HEK293 (cell line): ENCODE measurements at regions not wholly inside any gene's neighbourhood (a gene's known extent, or its start where the extent isn't known, plus 50 kb on each side); places are given as distances from the start of the nearest gene placed in this dataset.

ENCODE experiments used
- CTCF ChIA-PET: fragments of 350-600 bp; formaldehyde crosslinking; extraction: SDS; loops from one replicate; lab custom pipeline; 2021; ENCODE audit warnings: antibody characterized with exemption; lab: Yijun Ruan, JAX
- POLR2A ChIA-PET: fragments of 300-600 bp; formaldehyde crosslinking; extraction: SDS; loops from one replicate; lab custom pipeline; 2020; ENCODE audit warnings: antibody characterized with exemption, inconsistent platforms; lab: Yijun Ruan, JAX
- H3K27ac ChIP-seq: fragments of 200-500 bp; sonication (Bioruptor generic); 2 replicates; pipeline ENCODE4 v1.5.1; 2014; ENCODE audit warnings: low read depth, low read length, control low read depth, inconsistent platforms; ENCODE audit errors: extremely low read depth
- H3K36me3 ChIP-seq, 2 experiments: fragments of 200-500 bp in 1 of 2; sonication (Bioruptor generic) in 1 of 2; 1 replicate in 1 of 2; 2 replicates in 1 of 2; pipeline ENCODE4 v1.5.1; 2014 to 2017; ENCODE audit warnings: inconsistent platforms in 2 of 2, low read length in 2 of 2; ENCODE audit not compliant: control insufficient read depth in 2 of 2, insufficient read depth in 1 of 2
- H3K4me1 ChIP-seq: fragments of 200-500 bp; sonication (Bioruptor generic); 2 replicates; pipeline ENCODE4 v1.5.1; 2014; ENCODE audit warnings: mild to moderate bottlenecking, low read length, inconsistent platforms; ENCODE audit not compliant: control insufficient read depth, insufficient read depth
- H3K4me3 ChIP-seq: 2 replicates; pipeline ENCODE4 v1.5.1; 2011; ENCODE audit warnings: low read depth, mild to moderate bottlenecking, control low read depth, low read length, moderate library complexity
- H3K9me3 ChIP-seq: fragments of 200-500 bp; sonication (Bioruptor generic); 2 replicates; pipeline ENCODE4 v1.5.1; 2014; ENCODE audit warnings: low read depth, low read length, inconsistent platforms; ENCODE audit not compliant: control insufficient read depth, insufficient read depth
- GLI4 ChIP-seq: fragments of 450-650 bp; formaldehyde crosslinking; IDR thresholded peaks from 2 replicates; pipeline ENCODE4 v1.5.1; 2016; ENCODE audit warnings: missing biosample characterization, missing genetic modification characterization
- HOXA7 ChIP-seq: sonication (generic); formaldehyde crosslinking; IDR thresholded peaks from 2 replicates; pipeline ENCODE4 v1.8.1; 2022; ENCODE audit warnings: missing genetic modification reagents, borderline replicate concordance
- HOXC10 ChIP-seq: sonication (generic); formaldehyde crosslinking; IDR thresholded peaks from 2 replicates; pipeline ENCODE4 v1.8.1; 2023; ENCODE audit warnings: mild to moderate bottlenecking, missing genetic modification reagents
- KLF10 ChIP-seq: fragments of 450-650 bp; IDR thresholded peaks from 2 replicates; pipeline ENCODE4 v1.5.1; 2018; ENCODE audit warnings: missing biosample characterization, mild to moderate bottlenecking, missing genetic modification characterization
- PRDM1 ChIP-seq: fragments of 450-650 bp; formaldehyde crosslinking; IDR thresholded peaks from 2 replicates; pipeline ENCODE4; 2016; ENCODE audit warnings: missing biosample characterization, missing genetic modification characterization
- SETDB1 ChIP-seq: IDR thresholded peaks from one replicate; pipeline ENCODE4 v1.6.1; 2017; ENCODE audit warnings: mild to moderate bottlenecking, low read length, moderate library complexity, mixed read lengths; ENCODE audit not compliant: insufficient read length
- SP2 ChIP-seq: fragments of 450-650 bp; formaldehyde crosslinking; IDR thresholded peaks from 2 replicates; pipeline ENCODE4 v1.5.1; 2016; ENCODE audit warnings: missing biosample characterization, missing genetic modification characterization
- YY2 ChIP-seq: fragments of 450-650 bp; formaldehyde crosslinking; IDR thresholded peaks from 2 replicates; pipeline ENCODE4 v1.5.1; 2016; ENCODE audit warnings: missing biosample characterization, missing genetic modification characterization
- ZBTB17 ChIP-seq: fragments of 450-650 bp; formaldehyde crosslinking; IDR thresholded peaks from 2 replicates; pipeline ENCODE4 v1.5.1; 2016; ENCODE audit warnings: missing biosample characterization, missing genetic modification characterization
- ZBTB48 ChIP-seq: fragments of 450-650 bp; formaldehyde crosslinking; IDR thresholded peaks from 2 replicates; pipeline ENCODE4 v1.5.1; 2016; ENCODE audit warnings: missing biosample characterization, missing genetic modification characterization
- ZFP69B ChIP-seq: fragments of 450-650 bp; formaldehyde crosslinking; IDR thresholded peaks from 2 replicates; pipeline ENCODE4 v1.5.1; 2016; ENCODE audit warnings: missing biosample characterization, missing genetic modification characterization
- ZNF311 ChIP-seq: fragments of 450-650 bp; formaldehyde crosslinking; IDR thresholded peaks from 2 replicates; pipeline ENCODE4 v1.5.1; 2017; ENCODE audit warnings: missing biosample characterization, missing genetic modification characterization, borderline replicate concordance
- ZNF354C ChIP-seq: fragments of 450-650 bp; formaldehyde crosslinking; IDR thresholded peaks from 2 replicates; pipeline ENCODE4 v1.5.1; 2016; ENCODE audit warnings: missing biosample characterization, missing genetic modification characterization, low read depth, borderline replicate concordance
- ZNF404 ChIP-seq: fragments of 450-650 bp; formaldehyde crosslinking; IDR thresholded peaks from 2 replicates; pipeline ENCODE4 v1.5.1; 2017; ENCODE audit warnings: missing biosample characterization, missing genetic modification characterization
- ZNF510 ChIP-seq: fragments of 450-650 bp; formaldehyde crosslinking; IDR thresholded peaks from 2 replicates; pipeline ENCODE4 v1.5.1; 2018; ENCODE audit warnings: mild to moderate bottlenecking, missing genetic modification characterization, missing biosample characterization; ENCODE audit not compliant: insufficient replicate concordance
- ZNF558 ChIP-seq: fragments of 450-650 bp; formaldehyde crosslinking; IDR thresholded peaks from 2 replicates; pipeline ENCODE4 v1.5.1; 2016; ENCODE audit warnings: missing biosample characterization, missing genetic modification characterization
- ZNF560 ChIP-seq: fragments of 450-650 bp; formaldehyde crosslinking; IDR thresholded peaks from 2 replicates; pipeline ENCODE4 v1.5.1; 2017; ENCODE audit warnings: missing biosample characterization, missing genetic modification characterization, borderline replicate concordance
- ZNF610 ChIP-seq: fragments of 450-650 bp; formaldehyde crosslinking; IDR thresholded peaks from 2 replicates; pipeline ENCODE4 v1.5.1; 2016; ENCODE audit warnings: missing biosample characterization, missing genetic modification characterization, borderline replicate concordance
- ZNF623 ChIP-seq: fragments of 450-650 bp; formaldehyde crosslinking; IDR thresholded peaks from 2 replicates; pipeline ENCODE4 v1.5.1; 2016; ENCODE audit warnings: missing biosample characterization, missing genetic modification characterization
- ZNF776 ChIP-seq: fragments of 450-650 bp; formaldehyde crosslinking; IDR thresholded peaks from 2 replicates; pipeline ENCODE4 v1.5.0; 2017; ENCODE audit warnings: missing biosample characterization, missing genetic modification characterization, borderline replicate concordance
- TF ChIP-seq, protein P1 (sequence below): fragments of 450-650 bp; formaldehyde crosslinking; IDR thresholded peaks from 2 replicates; pipeline ENCODE4 v1.5.1; 2016; ENCODE audit warnings: missing biosample characterization, missing genetic modification characterization, borderline replicate concordance
- TF ChIP-seq, protein P2 (sequence below): fragments of 450-650 bp; formaldehyde crosslinking; IDR thresholded peaks from 2 replicates; pipeline ENCODE4 v1.5.1; 2016; ENCODE audit warnings: missing biosample characterization, missing genetic modification characterization, low read depth
- TF ChIP-seq, protein P3 (sequence below): fragments of 450-650 bp; formaldehyde crosslinking; IDR thresholded peaks from 2 replicates; pipeline ENCODE4 v1.5.1; 2016; ENCODE audit warnings: missing biosample characterization, missing genetic modification characterization
- TF ChIP-seq, protein P4 (sequence below): sonication (generic); formaldehyde crosslinking; IDR thresholded peaks from 2 replicates; pipeline ENCODE4 v1.8.1; 2022; ENCODE audit warnings: mild to moderate bottlenecking, moderate library complexity, missing genetic modification reagents
- TF ChIP-seq, protein P5 (sequence below): fragments of 450-650 bp; IDR thresholded peaks from 2 replicates; pipeline ENCODE4 v1.5.1; 2018; ENCODE audit warnings: missing biosample characterization, mild to moderate bottlenecking, missing genetic modification characterization

DNA sequence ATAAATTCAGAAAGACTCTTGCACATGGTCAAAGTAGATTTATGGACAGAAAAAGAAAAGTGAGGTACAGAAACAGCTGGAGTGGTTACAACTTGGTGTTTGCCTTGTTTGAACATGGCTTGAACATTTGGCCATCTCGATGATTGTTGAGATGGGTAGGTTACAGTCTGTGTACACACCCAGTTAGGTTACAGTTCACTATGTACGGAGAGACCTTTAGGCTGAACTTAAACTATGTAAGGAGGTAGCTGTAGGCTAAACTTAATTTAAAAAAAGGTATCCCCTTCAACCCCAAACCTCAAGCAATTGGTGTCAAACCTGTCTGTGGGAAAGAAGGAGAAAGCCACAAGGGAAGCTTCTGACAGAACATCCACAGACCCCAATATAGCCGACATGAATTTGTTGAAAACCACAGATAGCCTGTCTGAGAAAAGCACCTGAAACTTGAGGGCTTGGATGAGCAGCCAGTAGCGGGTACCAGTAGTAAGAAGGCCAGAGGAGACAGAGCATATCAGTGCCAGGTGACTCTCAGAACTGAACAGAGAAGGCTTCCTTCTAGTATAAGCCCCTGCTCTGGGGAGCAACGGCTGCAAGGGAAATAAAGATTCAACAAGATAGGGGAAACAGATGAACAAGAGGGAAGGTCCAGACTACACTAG, 247.9 kb upstream of the GALNTL6 start (continued):
- TF ChIP-seq, protein P1, sequence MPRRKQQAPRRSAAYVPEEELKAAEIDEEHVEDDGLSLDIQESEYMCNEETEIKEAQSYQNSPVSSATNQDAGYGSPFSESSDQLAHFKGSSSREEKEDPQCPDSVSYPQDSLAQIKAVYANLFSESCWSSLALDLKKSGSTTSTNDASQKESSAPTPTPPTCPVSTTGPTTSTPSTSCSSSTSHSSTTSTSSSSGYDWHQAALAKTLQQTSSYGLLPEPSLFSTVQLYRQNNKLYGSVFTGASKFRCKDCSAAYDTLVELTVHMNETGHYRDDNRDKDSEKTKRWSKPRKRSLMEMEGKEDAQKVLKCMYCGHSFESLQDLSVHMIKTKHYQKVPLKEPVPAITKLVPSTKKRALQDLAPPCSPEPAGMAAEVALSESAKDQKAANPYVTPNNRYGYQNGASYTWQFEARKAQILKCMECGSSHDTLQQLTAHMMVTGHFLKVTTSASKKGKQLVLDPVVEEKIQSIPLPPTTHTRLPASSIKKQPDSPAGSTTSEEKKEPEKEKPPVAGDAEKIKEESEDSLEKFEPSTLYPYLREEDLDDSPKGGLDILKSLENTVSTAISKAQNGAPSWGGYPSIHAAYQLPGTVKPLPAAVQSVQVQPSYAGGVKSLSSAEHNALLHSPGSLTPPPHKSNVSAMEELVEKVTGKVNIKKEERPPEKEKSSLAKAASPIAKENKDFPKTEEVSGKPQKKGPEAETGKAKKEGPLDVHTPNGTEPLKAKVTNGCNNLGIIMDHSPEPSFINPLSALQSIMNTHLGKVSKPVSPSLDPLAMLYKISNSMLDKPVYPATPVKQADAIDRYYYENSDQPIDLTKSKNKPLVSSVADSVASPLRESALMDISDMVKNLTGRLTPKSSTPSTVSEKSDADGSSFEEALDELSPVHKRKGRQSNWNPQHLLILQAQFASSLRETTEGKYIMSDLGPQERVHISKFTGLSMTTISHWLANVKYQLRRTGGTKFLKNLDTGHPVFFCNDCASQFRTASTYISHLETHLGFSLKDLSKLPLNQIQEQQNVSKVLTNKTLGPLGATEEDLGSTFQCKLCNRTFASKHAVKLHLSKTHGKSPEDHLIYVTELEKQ (tag by site-specific recombination), result no peak
- no peak for TF ChIP-seq ZNF610 (tag by site-specific recombination)
- no peak for TF ChIP-seq SETDB1

DNA sequence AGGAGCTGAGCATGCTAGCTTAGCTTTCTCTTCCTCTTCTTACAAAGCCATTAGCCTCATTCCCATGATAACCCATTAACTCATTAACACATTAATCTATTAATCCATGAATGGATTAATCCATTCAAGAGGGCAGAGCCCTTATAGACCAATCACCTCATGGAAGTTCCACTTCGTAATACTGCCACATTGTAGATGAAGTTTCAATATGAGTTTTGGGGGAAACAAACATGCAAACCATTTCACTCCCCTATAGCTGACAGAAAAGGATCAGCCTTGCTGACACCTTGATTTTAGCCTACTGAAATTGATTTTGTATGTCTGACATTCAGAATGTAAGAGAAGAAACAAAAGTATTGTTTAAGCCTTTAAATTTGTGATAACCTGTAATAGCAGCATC, 251.8 kb upstream of the GALNTL6 start:
- Histone ChIP-seq H3K4me1 (no peaks in the 10 kb centered on the region), H3K27ac (no peak overlapping the region), H3K36me3 (no peaks in the 10 kb centered on the region), H3K4me3 (no peak overlapping the region), H3K9me3 (no peaks in the 10 kb centered on the region)
- ChIA-PET POLR2A (no interaction called here), CTCF (no interaction called here)
- TF ChIP-seq ZBTB48 (tag by site-specific recombination), result no peak
- TF ChIP-seq ZNF311 (tag by site-specific recombination), result no peak
- TF ChIP-seq ZNF776 (tag by site-specific recombination), result no peak
- no peak for TF ChIP-seq SP2 (tag by site-specific recombination)
- TF ChIP-seq KLF10, result no peak
- no peak for TF ChIP-seq HOXA7 (CRISPR knock-in tag)

DNA sequence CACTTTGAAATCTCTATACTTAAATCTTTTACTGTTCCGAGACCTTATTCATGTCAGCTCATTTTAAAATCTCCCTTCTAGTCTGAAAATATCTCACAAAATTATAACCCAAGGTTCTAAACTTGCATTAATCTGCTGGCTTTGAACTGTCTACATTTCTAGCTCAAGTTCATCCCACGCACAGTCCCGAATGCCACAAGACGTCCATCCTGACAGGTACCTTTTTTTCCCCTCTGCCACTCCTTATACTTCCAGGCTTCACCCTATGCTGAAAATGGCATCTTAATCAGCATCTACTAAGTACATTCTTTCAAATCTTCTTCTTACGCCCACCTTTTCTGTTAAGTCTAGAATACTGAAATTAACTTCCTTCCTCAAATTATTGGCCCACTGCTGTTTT, 259.2 kb upstream of the GALNTL6 start:
- H3K4me3 ChIP-seq, result no peak overlapping the region
- CTCF ChIA-PET, result no interaction called here
- no peaks in the 10 kb centered on the region for H3K4me1 ChIP-seq
- POLR2A ChIA-PET, result no interaction called here
- H3K27ac ChIP-seq, result no peak overlapping the region
- H3K36me3 ChIP-seq, result no peaks in the 10 kb centered on the region
- H3K9me3 ChIP-seq, result no peaks in the 10 kb centered on the region
- TF ChIP-seq YY2 (tag by site-specific recombination) (no peak), ZNF558 (tag by site-specific recombination) (no peak), HOXC10 (CRISPR knock-in tag) (no peak), PRDM1 (no peak), ZNF623 (tag by site-specific recombination) (no peak), ZNF404 (tag by site-specific recombination) (no peak), ZFP69B (tag by site-specific recombination) (no peak), ZNF560 (tag by site-specific recombination) (no peak), ZBTB17 (tag by site-specific recombination) (no peak), GLI4 (tag by site-specific recombination) (no peak), ZNF354C (tag by site-specific recombination) (no peak), ZNF510 (tag by site-specific recombination) (no peak)
- TF ChIP-seq, protein P2, sequence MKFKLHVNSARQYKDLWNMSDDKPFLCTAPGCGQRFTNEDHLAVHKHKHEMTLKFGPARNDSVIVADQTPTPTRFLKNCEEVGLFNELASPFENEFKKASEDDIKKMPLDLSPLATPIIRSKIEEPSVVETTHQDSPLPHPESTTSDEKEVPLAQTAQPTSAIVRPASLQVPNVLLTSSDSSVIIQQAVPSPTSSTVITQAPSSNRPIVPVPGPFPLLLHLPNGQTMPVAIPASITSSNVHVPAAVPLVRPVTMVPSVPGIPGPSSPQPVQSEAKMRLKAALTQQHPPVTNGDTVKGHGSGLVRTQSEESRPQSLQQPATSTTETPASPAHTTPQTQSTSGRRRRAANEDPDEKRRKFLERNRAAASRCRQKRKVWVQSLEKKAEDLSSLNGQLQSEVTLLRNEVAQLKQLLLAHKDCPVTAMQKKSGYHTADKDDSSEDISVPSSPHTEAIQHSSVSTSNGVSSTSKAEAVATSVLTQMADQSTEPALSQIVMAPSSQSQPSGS, result no peak
- TF ChIP-seq, protein P3, sequence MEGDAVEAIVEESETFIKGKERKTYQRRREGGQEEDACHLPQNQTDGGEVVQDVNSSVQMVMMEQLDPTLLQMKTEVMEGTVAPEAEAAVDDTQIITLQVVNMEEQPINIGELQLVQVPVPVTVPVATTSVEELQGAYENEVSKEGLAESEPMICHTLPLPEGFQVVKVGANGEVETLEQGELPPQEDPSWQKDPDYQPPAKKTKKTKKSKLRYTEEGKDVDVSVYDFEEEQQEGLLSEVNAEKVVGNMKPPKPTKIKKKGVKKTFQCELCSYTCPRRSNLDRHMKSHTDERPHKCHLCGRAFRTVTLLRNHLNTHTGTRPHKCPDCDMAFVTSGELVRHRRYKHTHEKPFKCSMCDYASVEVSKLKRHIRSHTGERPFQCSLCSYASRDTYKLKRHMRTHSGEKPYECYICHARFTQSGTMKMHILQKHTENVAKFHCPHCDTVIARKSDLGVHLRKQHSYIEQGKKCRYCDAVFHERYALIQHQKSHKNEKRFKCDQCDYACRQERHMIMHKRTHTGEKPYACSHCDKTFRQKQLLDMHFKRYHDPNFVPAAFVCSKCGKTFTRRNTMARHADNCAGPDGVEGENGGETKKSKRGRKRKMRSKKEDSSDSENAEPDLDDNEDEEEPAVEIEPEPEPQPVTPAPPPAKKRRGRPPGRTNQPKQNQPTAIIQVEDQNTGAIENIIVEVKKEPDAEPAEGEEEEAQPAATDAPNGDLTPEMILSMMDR (tag by site-specific recombination), result no peak
- TF ChIP-seq, protein P4, sequence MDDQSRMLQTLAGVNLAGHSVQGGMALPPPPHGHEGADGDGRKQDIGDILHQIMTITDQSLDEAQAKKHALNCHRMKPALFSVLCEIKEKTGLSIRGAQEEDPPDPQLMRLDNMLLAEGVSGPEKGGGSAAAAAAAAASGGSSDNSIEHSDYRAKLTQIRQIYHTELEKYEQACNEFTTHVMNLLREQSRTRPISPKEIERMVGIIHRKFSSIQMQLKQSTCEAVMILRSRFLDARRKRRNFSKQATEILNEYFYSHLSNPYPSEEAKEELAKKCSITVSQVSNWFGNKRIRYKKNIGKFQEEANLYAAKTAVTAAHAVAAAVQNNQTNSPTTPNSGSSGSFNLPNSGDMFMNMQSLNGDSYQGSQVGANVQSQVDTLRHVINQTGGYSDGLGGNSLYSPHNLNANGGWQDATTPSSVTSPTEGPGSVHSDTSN, result no peak
- TF ChIP-seq, protein P5, sequence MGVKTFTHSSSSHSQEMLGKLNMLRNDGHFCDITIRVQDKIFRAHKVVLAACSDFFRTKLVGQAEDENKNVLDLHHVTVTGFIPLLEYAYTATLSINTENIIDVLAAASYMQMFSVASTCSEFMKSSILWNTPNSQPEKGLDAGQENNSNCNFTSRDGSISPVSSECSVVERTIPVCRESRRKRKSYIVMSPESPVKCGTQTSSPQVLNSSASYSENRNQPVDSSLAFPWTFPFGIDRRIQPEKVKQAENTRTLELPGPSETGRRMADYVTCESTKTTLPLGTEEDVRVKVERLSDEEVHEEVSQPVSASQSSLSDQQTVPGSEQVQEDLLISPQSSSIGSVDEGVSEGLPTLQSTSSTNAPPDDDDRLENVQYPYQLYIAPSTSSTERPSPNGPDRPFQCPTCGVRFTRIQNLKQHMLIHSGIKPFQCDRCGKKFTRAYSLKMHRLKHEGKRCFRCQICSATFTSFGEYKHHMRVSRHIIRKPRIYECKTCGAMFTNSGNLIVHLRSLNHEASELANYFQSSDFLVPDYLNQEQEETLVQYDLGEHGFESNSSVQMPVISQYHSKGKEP, result no peak
